ENCODE measurements at regions not wholly inside any gene's neighbourhood (a gene's known extent, or its start where the extent isn't known, plus 50 kb on each side); places are given as distances from the start of the nearest gene placed in this dataset.

GRCh38 chr1:199956005-199956404 lies 71.5 kb upstream of the NR5A2 start:
- no peak for TF ChIP-seq CTCF (conservative IDR thresholded peaks at IDR 0.05; ENCODE audit: low read depth, low read length)
- Histone ChIP-seq H3K27me3 (ENCODE audit: insufficient read depth, low read depth) (no peaks in the 10 kb centered on the region), H3K27ac (no peak overlapping the region), H3K4me3 (IDR thresholded peaks at IDR 0.05; ENCODE audit: insufficient read depth, low read depth, low read length) (no peak overlapping the region), H4K20me1 (ENCODE audit: insufficient read depth) (no peaks in the 10 kb centered on the region), H3K79me2 (ENCODE audit: insufficient read depth, low read depth) (no peaks in the 10 kb centered on the region), H2AFZ (ENCODE audit: low read depth) (no peak overlapping the region), H3K4me2 (no peak overlapping the region), H3K4me1 (ENCODE audit: low read depth, poor library complexity, severe bottlenecking) (no peaks in the 10 kb centered on the region), H3K36me3 (ENCODE audit: insufficient read depth) (no peaks in the 10 kb centered on the region), H3K9ac (no peak overlapping the region)

GRCh38 chr1:199959033-199959774 lies 68.3 kb upstream of the NR5A2 start:
- no peak overlapping the region for H3K27ac ChIP-seq
- H3K4me1 ChIP-seq (ENCODE audit: low read depth, poor library complexity, severe bottlenecking): no peaks in the 10 kb centered on the region
- TF ChIP-seq CTCF (conservative IDR thresholded peaks at IDR 0.05; ENCODE audit: low read depth, low read length): no peak
- H4K20me1 ChIP-seq (ENCODE audit: insufficient read depth): no peaks in the 10 kb centered on the region
- H2AFZ ChIP-seq (ENCODE audit: low read depth): no peak overlapping the region
- no peak overlapping the region for H3K4me3 ChIP-seq (IDR thresholded peaks at IDR 0.05; ENCODE audit: insufficient read depth, low read depth, low read length)
- no peaks in the 10 kb centered on the region for H3K27me3 ChIP-seq (ENCODE audit: insufficient read depth, low read depth)
- no peak overlapping the region for H3K9ac ChIP-seq
- H3K36me3 ChIP-seq (ENCODE audit: insufficient read depth): no peaks in the 10 kb centered on the region
- H3K79me2 ChIP-seq (ENCODE audit: insufficient read depth, low read depth): no peaks in the 10 kb centered on the region
- no peak overlapping the region for H3K4me2 ChIP-seq

- Histone ChIP-seq H3K36me3 (ENCODE audit: insufficient read depth) (no peaks in the 10 kb centered on the region), H3K27me3 (ENCODE audit: insufficient read depth, low read depth) (no peaks in the 10 kb centered on the region), H3K9ac (no peak overlapping the region), H3K4me3 (IDR thresholded peaks at IDR 0.05; ENCODE audit: insufficient read depth, low read depth, low read length) (no peak overlapping the region), H3K4me2 (no peak overlapping the region), H2AFZ (ENCODE audit: low read depth) (no peak overlapping the region), H4K20me1 (ENCODE audit: insufficient read depth) (no peaks in the 10 kb centered on the region), H3K79me2 (ENCODE audit: insufficient read depth, low read depth) (no peaks in the 10 kb centered on the region), H3K4me1 (ENCODE audit: low read depth, poor library complexity, severe bottlenecking) (no peaks in the 10 kb centered on the region), H3K27ac (no peak overlapping the region)
- no peak for TF ChIP-seq CTCF (conservative IDR thresholded peaks at IDR 0.05; ENCODE audit: low read depth, low read length)
Observed at GRCh38 chr1:199959775-199960110, 67.8 kb upstream of the NR5A2 start.

DNA sequence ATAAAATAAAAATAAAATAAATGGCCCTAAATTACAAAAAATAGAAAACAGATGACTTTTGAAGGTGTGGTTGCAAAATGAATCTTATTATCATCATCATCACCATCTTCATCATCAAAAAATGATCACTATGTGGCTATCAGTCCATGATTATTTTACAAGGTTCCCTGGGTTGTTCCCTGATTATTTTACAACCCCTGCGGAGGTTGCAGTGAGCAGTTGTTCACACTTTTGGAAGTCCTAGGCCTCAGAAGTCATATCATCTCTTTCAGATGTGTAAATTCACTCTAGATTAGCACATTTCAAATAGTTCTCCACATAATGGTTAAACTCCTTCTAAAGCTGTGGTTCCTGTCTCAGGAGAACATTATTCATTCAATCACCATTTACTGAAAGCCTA lies 57.4 kb upstream of the NR5A2 start:
- H3K27me3 ChIP-seq (ENCODE audit: insufficient read depth, low read depth): no peaks in the 10 kb centered on the region
- H4K20me1 ChIP-seq (ENCODE audit: insufficient read depth): no peaks in the 10 kb centered on the region
- H3K27ac ChIP-seq: no peak overlapping the region
- H3K36me3 ChIP-seq (ENCODE audit: insufficient read depth): no peaks in the 10 kb centered on the region
- no peak overlapping the region for H3K9ac ChIP-seq
- no peaks in the 10 kb centered on the region for H3K79me2 ChIP-seq (ENCODE audit: insufficient read depth, low read depth)
- no peak overlapping the region for H2AFZ ChIP-seq (ENCODE audit: low read depth)
- TF ChIP-seq CTCF (conservative IDR thresholded peaks at IDR 0.05; ENCODE audit: low read depth, low read length): no peak
- no peak overlapping the region for H3K4me3 ChIP-seq (IDR thresholded peaks at IDR 0.05; ENCODE audit: insufficient read depth, low read depth, low read length)
- H3K4me1 ChIP-seq (ENCODE audit: low read depth, poor library complexity, severe bottlenecking): no peaks in the 10 kb centered on the region
- no peak overlapping the region for H3K4me2 ChIP-seq
